Astrocyte of the cerebellum (primary cell): ENCODE measurements at regions not wholly inside any gene's neighbourhood (a gene's known extent, or its start where the extent isn't known, plus 50 kb on each side); places are given as distances from the start of the nearest gene placed in this dataset.
"Not testable (repeated sequence)": the region's sequence is repeated elsewhere in the genome, so short reads cannot be mapped to it uniquely, and the experiment has no call there.

Experiments
- DNase-seq: peaks from one replicate; pipeline ENCODE4 v3.0.0-alpha.2; 2011; ENCODE audit warnings: low read depth
- H3K4me3 ChIP-seq: 2 replicates; pipeline ENCODE4 v1.5.1; 2011; ENCODE audit warnings: mild to moderate bottlenecking, low read depth, low read length, moderate library complexity
- CTCF ChIP-seq: IDR thresholded peaks from 2 replicates; pipeline ENCODE4 v1.5.1; 2012; ENCODE audit warnings: low read length, low read depth, moderate library complexity, mild to moderate bottlenecking; ENCODE audit errors: missing control alignments
- in situ Hi-C: cut with HindIII; loops from 2 replicates; pipeline ENCODE4 v1.10.0; 2017; ENCODE audit warnings: low sequenced_read_pairs

- no peak for DNase-seq
- no peak overlapping the region for H3K4me3 ChIP-seq
- in situ Hi-C loops, result no loop called here
- no peak for TF ChIP-seq CTCF
Observed at GRCh38 chr10:120789303-120790203, 61.6 kb upstream of the WDR11 start.

- no peak for TF ChIP-seq CTCF
- no peak for DNase-seq
- in situ Hi-C loops, result no loop called here
- H3K4me3 ChIP-seq, result no peak overlapping the region
Observed at GRCh38 chr10:120791316-120791715, 59.8 kb upstream of the WDR11 start.

- no peak overlapping the region for H3K4me3 ChIP-seq
- DNase-seq, result no peak
- in situ Hi-C loops, result no loop called here
- TF ChIP-seq CTCF, result no peak
Observed at GRCh38 chr10:120793088-120793487, 58.1 kb upstream of the WDR11 start.

GRCh38 chr10:120794390-120794789 is 56.8 kb upstream of the WDR11 start:
- no peak for DNase-seq
- in situ Hi-C loops, result no loop called here
- H3K4me3 ChIP-seq, result no peak overlapping the region
- TF ChIP-seq CTCF, result no peak

GRCh38 chr10:120798276-120798675 is 52.9 kb upstream of the WDR11 start:
- H3K4me3 ChIP-seq, in situ Hi-C loops, DNase-seq: not testable (repeated sequence)

GRCh38 chr10:120799849-120800248 is 51.3 kb upstream of the WDR11 start:
- in situ Hi-C loops, result no loop called here
- H3K4me3 ChIP-seq, result no peak overlapping the region
- no peak for TF ChIP-seq CTCF
- no peak for DNase-seq

- H3K4me3 ChIP-seq, result no peak overlapping the region
- in situ Hi-C loops, result no loop called here
- DNase-seq, result no peak
- TF ChIP-seq CTCF, result no peak
Observed at GRCh38 chr10:120800528-120801323, 50.4 kb upstream of the WDR11 start.
